Activated CD8-positive, alpha-beta memory T cell treated with anti-CD3 and anti-CD28 coated beads for 1 hour (primary cell): ENCODE measurements at regions not wholly inside any gene's neighbourhood (a gene's known extent, or its start where the extent isn't known, plus 50 kb on each side); places are given as distances from the start of the nearest gene placed in this dataset.

Experiments
- DNase-seq, 2 donors: peaks; one replicate each; pipeline ENCODE4 v3.0.0-alpha.2; 2020; ENCODE audit warnings: low read depth in 1 of 2; ENCODE audit errors: extremely low read depth in 1 of 2

GRCh38 chr9:105860516-105860915, 166.2 kb downstream of the TMEM38B start:
- DNase-seq, result no peak

GRCh38 chr9:105861972-105862371, 167.6 kb downstream of the TMEM38B start:
- DNase-seq, result no peak

- DNase-seq, result no peak
Measured at GRCh38 chr9:105864248-105864898, 170.0 kb downstream of the TMEM38B start.

- DNase-seq, result no peak
Measured at GRCh38 chr9:105865285-105865684, 170.9 kb downstream of the TMEM38B start.

- no peak for DNase-seq
Measured at GRCh38 chr9:105871540-105871939, 177.2 kb downstream of the TMEM38B start.

GRCh38 chr9:105873801-105874200, 179.5 kb downstream of the TMEM38B start:
- no peak for DNase-seq

GRCh38 chr9:105877721-105878120, 183.4 kb downstream of the TMEM38B start:
- DNase-seq, result no peak

GRCh38 chr9:105879181-105879580, 184.8 kb downstream of the TMEM38B start:
- no peak for DNase-seq

- DNase-seq, result no peak
Measured at GRCh38 chr9:105880517-105880916, 186.2 kb downstream of the TMEM38B start.

GRCh38 chr9:105881021-105881420, 186.7 kb downstream of the TMEM38B start:
- DNase-seq, result no peak

GRCh38 chr9:105881654-105882349, 187.5 kb downstream of the TMEM38B start:
- peak; percentile 4 to 41 for DNase-seq

- no peak for DNase-seq
Measured at GRCh38 chr9:105883847-105884246, 189.5 kb downstream of the TMEM38B start.

GRCh38 chr9:105884416-105884815, 190.1 kb downstream of the TMEM38B start:
- no peak for DNase-seq

- no peak for DNase-seq
Measured at GRCh38 chr9:105886136-105886535, 191.8 kb downstream of the TMEM38B start.

- DNase-seq, result no peak
Measured at GRCh38 chr9:105887679-105888078, 193.3 kb downstream of the TMEM38B start.

- DNase-seq, result no peak
Measured at GRCh38 chr9:105890046-105890822, 195.9 kb downstream of the TMEM38B start.

GRCh38 chr9:105900123-105900522, 205.8 kb downstream of the TMEM38B start:
- DNase-seq, result no peak

- no peak for DNase-seq
Measured at GRCh38 chr9:105901514-105902109, 207.3 kb downstream of the TMEM38B start.

- no peak for DNase-seq
Measured at GRCh38 chr9:105908069-105908468, 213.7 kb downstream of the TMEM38B start.

GRCh38 chr9:105911104-105911911, 217.0 kb downstream of the TMEM38B start:
- DNase-seq, result no peak
